Upper lobe of left lung (tissue), 4 donors: ENCODE measurements at regions not wholly inside any gene's neighbourhood (a gene's known extent, or its start where the extent isn't known, plus 50 kb on each side); places are given as distances from the start of the nearest gene placed in this dataset.

Experiments
- CTCF ChIP-seq, 6 experiments: fragments of 450-650 bp in 4 of 6; fragments of 200-600 bp in 2 of 6; sonication (generic) in 2 of 6; IDR thresholded peaks; one replicate each; pipeline ENCODE4 v1.5.1; 2016 to 2019; ENCODE audit warnings: antibody characterized with exemption in 6 of 6
- POLR2A ChIP-seq, 4 donors: fragments of 450-650 bp; IDR thresholded peaks; one replicate each; pipeline ENCODE4 v1.5.1; 2016 to 2017; ENCODE audit warnings: antibody characterized with exemption in 4 of 4, mild to moderate bottlenecking in 2 of 4
- POLR2AphosphoS5 ChIP-seq, 2 donors: sonication (generic); formaldehyde crosslinking; IDR thresholded peaks; one replicate each; pipeline ENCODE4 v1.5.1; 2017; ENCODE audit warnings: antibody characterized with exemption in 2 of 2

- no peak for TF ChIP-seq POLR2AphosphoS5 (IDR thresholded peaks at IDR 0.05)
- no peak for TF ChIP-seq CTCF (IDR thresholded peaks at IDR 0.05)
- TF ChIP-seq POLR2A (IDR thresholded peaks at IDR 0.05) = no peak
These were observed 269.6 kb upstream of the CRY1 start for GRCh38 chr12:107362960-107363359.
